ENCODE measurements at regions not wholly inside any gene's neighbourhood (a gene's known extent, or its start where the extent isn't known, plus 50 kb on each side); places are given as distances from the start of the nearest gene placed in this dataset.

GRCh38 chr2:238689871-238690389 lies 158.0 kb upstream of the TWIST2 start:
- no peak for DNase-seq

DNA sequence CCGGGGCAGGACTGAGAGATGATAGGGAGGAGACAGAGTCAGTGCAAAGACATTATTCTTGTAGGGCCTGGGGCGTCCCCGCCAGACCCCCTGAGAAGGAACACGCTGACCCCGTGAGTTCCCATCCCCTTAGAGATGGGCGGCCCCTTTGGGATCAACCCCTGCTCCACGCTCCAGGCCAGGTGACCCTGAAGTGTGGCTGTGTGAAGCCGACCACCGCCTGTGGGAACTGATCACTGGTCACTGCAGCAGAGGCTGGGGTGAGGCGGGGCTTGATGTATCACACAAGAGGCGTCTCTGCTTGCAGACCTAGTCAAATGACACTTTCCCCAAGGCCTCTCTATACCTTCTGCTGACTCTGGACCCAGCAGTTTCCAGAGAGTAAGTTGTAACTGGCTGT lies 157.4 kb upstream of the TWIST2 start:
- no peak for DNase-seq

- DNase-seq: no peak
Measured at GRCh38 chr2:238691596-238692491, 156.0 kb upstream of the TWIST2 start.

GRCh38 chr2:238692562-238692961 lies 155.3 kb upstream of the TWIST2 start:
- DNase-seq: no peak

DNA sequence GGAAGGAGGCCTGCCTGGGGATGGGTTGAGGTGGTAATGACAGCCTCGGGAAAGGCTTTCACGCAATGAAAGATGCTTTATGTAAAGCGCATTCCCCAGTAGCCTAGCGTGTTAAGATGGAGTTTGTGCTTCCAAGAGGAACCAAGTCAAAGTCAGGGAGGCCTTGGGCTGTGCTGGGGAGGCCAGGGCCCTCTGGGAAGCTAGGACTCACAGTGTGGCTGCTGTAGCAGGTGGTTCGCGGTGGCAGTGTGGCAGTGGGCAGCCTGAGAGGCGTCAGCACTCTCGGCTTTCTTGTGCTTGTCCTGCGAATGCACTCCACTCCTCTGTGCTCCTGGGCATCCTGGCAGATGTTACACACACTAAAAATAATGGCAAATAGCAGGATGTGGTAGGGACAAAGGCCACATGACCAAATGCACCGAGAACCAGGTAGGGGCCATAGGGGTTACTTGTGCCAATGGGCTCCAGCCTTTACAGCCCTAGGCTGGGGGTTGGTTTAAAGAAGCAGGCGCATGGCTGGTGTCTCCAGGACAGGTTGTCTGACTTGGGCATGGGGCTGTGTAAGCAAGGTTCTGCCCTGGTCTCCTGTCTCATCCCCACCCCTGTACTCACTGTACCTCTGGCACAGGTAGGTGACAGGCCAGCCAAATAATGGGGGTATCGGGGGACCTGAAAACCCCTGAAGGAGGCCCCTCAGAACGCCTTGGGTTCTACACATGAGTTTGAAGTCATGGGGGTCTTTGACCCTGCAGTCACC lies 154.4 kb upstream of the TWIST2 start:
- DNase-seq: no peak

GRCh38 chr2:238694136-238694755 lies 153.6 kb upstream of the TWIST2 start:
- no peak for DNase-seq

- DNase-seq: no peak
Measured at GRCh38 chr2:238694922-238695321, 153.0 kb upstream of the TWIST2 start.

GRCh38 chr2:238695538-238695937 lies 152.3 kb upstream of the TWIST2 start:
- DNase-seq: no peak

- no peak for DNase-seq
Measured at GRCh38 chr2:238696331-238696730, 151.6 kb upstream of the TWIST2 start.

- no peak for DNase-seq
Measured at GRCh38 chr2:238696786-238697185, 151.1 kb upstream of the TWIST2 start.

GRCh38 chr2:238697193-238698071 lies 150.5 kb upstream of the TWIST2 start:
- DNase-seq: no peak

DNA sequence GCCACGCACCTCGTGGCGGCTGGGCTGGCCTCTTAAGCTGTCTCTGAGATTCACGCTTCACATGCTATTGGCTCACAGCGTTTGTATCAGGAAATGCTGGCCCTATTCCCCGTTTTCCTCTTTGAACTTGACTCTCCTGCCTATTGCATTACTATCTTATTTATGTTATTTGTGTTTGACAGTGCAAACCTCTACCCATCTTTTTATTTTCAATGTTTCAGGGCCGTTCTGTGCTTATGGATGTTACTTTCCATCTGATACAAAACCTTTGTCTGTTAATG lies 149.9 kb upstream of the TWIST2 start:
- no peak for DNase-seq

DNA sequence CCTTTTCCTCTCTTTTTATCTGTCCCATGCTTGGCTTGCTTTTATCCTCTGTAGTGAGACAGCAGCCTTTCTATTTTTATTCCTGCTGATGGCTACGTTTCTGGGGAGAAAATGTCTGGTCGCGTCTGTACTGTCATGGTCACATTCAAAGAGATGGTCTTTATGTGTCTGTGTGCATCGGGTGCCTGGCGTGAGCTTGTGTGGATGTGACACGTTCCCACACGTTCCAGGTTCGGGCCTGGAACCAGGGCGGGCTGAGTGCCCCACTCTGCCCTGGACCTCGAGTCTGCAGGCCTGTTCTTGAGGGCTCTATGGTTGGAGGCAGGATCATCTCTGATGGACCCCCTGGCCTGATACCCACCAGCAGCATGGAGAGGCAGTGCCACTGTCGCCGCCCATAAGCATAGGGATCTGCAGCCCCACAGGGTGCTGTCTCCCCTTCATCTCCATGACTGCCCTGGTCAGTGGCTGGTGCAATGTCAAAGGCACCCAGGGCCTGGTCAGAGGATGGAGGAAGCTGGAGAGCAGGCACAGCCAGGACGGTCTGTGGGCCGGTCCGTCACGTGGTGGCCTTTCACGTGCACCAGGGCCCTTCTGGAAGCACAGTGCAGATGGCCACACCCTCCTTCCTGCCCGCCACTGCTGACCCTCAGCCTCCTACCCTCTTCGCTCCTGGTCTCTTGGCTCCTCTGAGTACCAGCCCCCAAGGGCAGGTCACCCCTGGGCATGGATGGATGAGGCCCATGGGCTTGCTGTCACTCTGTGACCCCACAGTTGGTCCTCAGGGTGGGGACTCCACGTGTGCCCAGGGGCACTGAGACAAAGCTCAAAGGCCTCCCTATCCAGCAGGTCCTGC lies 149.2 kb upstream of the TWIST2 start:
- no peak for DNase-seq

DNA sequence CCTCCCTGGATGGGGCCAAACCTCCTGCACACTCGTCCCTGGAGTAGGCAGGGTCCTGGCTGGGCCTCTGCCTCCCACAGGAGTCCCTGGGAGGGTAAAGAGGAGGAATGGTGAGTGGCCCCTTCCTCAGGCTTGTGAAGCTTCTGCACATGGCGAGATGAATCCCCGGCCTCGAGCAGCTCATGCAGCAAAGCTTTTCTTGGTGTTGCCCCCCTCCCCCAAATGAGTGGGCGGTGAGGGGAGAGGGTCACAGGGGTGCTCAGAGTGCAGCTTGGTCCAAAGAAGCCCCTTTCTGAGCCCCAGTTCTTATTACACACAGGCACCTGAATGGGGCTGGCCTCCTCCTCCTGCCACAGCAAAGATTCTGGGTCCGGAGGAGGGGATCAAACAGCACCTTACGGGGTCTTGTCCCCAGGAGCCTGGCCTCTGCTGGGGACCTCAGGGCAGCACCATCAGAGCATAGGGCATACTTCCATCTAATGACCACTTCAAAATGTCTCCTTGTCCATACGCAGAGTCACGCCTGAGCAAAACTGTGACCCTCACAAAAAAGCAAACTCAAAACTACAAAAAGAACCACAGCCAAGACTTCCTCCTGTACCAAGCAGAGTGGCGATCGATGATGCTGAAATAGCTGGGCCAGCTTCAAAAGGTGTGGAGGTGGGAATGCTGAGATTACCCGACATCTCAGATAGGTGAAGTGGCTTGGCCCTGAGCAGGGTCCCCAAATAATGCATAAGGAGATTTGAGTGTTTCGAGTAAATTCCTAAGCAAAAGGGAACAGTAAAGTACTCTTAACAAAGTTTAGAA lies 148.4 kb upstream of the TWIST2 start:
- no peak for DNase-seq

GRCh38 chr2:238700117-238700457 lies 147.8 kb upstream of the TWIST2 start:
- no peak for DNase-seq

GRCh38 chr2:238700506-238701340 lies 147.2 kb upstream of the TWIST2 start:
- DNase-seq: no peak

DNA sequence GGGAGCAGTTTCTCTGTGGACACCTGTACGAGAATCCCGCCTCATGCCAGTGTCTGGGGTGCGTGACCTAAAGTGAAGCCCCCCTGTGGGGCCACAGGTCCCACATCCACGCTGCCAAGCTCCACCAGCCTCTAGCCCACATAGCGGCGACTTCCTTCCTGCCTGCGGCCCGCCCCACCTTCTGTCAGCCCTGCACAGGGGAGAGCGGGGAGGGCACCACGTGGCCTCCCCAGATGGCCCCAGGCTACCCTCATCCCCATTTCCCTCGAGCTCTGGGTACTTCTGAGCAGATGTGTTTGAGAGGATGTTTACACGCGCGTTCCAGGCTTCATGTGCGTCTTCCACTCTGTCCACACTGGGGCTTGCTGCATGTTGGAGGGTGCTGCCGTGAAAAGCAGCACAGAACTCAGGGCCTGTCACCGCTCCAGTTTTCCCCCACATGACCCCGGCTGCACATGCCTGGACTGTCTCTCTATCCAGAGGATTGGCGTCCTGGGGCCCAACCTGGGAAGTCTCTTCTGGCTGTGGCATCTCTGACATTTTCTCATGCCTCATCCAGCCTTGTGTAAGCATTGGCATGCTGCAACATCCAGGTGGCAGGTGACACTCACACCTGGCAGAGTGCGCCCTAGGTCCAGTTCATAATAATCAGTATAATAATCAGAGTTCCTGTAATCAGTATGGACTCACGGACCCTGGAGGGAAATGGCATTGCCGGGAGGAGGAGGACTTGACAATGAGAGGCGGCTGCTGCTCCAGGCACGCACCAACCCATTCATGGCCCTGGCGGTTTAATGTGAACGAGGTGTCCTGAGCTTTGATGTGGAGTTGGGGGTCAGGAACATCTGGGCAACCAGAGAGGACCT lies 146.3 kb upstream of the TWIST2 start:
- DNase-seq: no peak

- no peak for DNase-seq
Measured at GRCh38 chr2:238702276-238703052, 145.4 kb upstream of the TWIST2 start.
